ENCODE measurements at regions not wholly inside any gene's neighbourhood (a gene's known extent, or its start where the extent isn't known, plus 50 kb on each side); places are given as distances from the start of the nearest gene placed in this dataset.

GRCh38 chr2:19667085-19667484 is 234.7 kb downstream of the TTC32 start:
- DNase-seq (ENCODE audit: low spot score): no peak
- TF ChIP-seq, protein P1, sequence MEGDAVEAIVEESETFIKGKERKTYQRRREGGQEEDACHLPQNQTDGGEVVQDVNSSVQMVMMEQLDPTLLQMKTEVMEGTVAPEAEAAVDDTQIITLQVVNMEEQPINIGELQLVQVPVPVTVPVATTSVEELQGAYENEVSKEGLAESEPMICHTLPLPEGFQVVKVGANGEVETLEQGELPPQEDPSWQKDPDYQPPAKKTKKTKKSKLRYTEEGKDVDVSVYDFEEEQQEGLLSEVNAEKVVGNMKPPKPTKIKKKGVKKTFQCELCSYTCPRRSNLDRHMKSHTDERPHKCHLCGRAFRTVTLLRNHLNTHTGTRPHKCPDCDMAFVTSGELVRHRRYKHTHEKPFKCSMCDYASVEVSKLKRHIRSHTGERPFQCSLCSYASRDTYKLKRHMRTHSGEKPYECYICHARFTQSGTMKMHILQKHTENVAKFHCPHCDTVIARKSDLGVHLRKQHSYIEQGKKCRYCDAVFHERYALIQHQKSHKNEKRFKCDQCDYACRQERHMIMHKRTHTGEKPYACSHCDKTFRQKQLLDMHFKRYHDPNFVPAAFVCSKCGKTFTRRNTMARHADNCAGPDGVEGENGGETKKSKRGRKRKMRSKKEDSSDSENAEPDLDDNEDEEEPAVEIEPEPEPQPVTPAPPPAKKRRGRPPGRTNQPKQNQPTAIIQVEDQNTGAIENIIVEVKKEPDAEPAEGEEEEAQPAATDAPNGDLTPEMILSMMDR (IDR thresholded peaks at IDR 0.05; ENCODE audit: borderline replicate concordance, control extremely low read depth, extremely low read depth, insufficient read depth, missing control alignments): no peak
- in situ Hi-C loops (cut with MboI; ENCODE audit: low sequenced_read_pairs, unreplicated experiment): no loop called here

- no peak for DNase-seq (ENCODE audit: low spot score)
- TF ChIP-seq, protein P1 (IDR thresholded peaks at IDR 0.05; ENCODE audit: borderline replicate concordance, control extremely low read depth, extremely low read depth, insufficient read depth, missing control alignments): no peak
- in situ Hi-C loops (cut with MboI; ENCODE audit: low sequenced_read_pairs, unreplicated experiment): no loop called here
Observed at GRCh38 chr2:19664646-19665045, 237.1 kb downstream of the TTC32 start.

- in situ Hi-C loops (cut with MboI; ENCODE audit: low sequenced_read_pairs, unreplicated experiment): no loop called here
- TF ChIP-seq, protein P1 (IDR thresholded peaks at IDR 0.05; ENCODE audit: borderline replicate concordance, control extremely low read depth, extremely low read depth, insufficient read depth, missing control alignments): no peak
- no peak for DNase-seq (ENCODE audit: low spot score)
Observed at GRCh38 chr2:19659024-19659792, 242.6 kb downstream of the TTC32 start.

- in situ Hi-C loops (cut with MboI; ENCODE audit: low sequenced_read_pairs, unreplicated experiment): no loop called here
Observed at GRCh38 chr2:19656011-19656410, 245.8 kb downstream of the TTC32 start.

DNA sequence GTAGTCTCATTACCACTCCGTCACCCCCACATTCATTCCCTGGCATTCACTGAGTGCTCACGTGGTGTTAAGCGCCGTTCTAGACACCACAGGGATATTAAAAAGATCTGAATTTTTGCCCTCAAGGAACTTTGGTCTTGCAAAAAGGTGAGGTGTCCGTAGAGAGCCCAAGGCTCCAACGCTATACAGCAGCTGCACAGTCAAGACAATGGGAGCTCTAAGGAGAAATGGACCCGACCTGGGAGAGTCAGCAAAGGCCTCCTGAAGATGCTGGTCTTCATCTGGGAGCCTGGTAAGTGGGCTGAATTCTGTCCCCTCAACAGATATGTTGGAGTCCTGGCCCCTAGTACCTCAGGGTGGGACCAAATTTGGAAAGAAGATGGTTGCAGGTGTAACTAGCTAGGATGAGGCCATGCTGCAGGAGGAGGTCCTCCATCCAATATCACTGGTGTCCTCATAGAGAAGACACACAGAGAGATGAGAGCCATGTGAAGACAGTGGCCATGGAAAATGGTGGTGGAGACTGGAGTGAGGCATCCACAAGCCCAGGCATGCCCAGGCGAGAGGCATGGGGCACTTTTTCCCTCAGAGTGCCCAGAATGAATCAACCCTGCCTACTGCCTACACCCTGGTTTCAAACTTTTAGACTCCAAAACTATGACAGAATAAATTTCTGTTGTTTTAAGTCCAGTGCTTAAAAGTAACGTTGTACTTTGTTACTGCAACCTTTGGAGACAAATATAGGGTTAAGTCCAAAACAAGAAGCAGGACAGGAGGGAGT is 247.3 kb downstream of the TTC32 start:
- in situ Hi-C loops (cut with MboI; ENCODE audit: low sequenced_read_pairs, unreplicated experiment): no loop called here
- no peak for DNase-seq (ENCODE audit: low spot score)
- TF ChIP-seq, protein P1 (IDR thresholded peaks at IDR 0.05; ENCODE audit: borderline replicate concordance, control extremely low read depth, extremely low read depth, insufficient read depth, missing control alignments): no peak

More at GRCh38 chr2:19656011-19656410, 245.8 kb downstream of the TTC32 start:
- DNase-seq (ENCODE audit: low spot score): no peak
- TF ChIP-seq, protein P1 (IDR thresholded peaks at IDR 0.05; ENCODE audit: borderline replicate concordance, control extremely low read depth, extremely low read depth, insufficient read depth, missing control alignments): no peak

DNA sequence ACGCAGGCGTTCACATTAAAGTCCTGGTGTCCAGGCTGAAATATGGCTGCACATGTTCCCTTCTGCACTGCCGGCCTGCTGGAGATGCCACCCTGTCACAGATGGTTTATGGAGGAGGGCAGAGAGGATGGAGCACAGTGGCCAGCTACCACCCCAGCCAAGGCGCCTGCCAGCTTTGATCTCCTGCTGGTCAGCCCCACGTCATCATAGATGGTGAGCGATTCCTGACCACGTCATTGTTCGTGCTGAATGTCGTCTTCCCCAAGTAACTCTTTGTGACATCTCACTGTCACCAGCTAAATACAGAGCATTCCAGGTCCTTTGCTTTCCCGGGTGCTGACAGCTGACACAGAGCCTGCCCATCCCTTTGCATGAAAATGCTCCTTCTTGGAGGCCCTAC is 248.3 kb downstream of the TTC32 start:
- no peak for DNase-seq (ENCODE audit: low spot score)
- in situ Hi-C loops (cut with MboI; ENCODE audit: low sequenced_read_pairs, unreplicated experiment): no loop called here
- TF ChIP-seq, protein P1 (IDR thresholded peaks at IDR 0.05; ENCODE audit: borderline replicate concordance, control extremely low read depth, extremely low read depth, insufficient read depth, missing control alignments): no peak
